DMS153 treated with DMSO at 0.1 percent for 48 hours (cell line): ENCODE measurements at regions not wholly inside any gene's neighbourhood (a gene's known extent, or its start where the extent isn't known, plus 50 kb on each side); places are given as distances from the start of the nearest gene placed in this dataset.
A peak's percentile ranks its signal among the peaks of the same experiment; 100 is the strongest.

ENCODE experiments used
- DNase-seq: peaks from one replicate; lab custom pipeline; 2025; ENCODE audit not compliant: unreplicated experiment; lab: John Stamatoyannopoulos, UW

- no peak for DNase-seq
These were observed 213.4 kb upstream of the STK17B start for GRCh38 chr2:196384729-196385128.

DNA sequence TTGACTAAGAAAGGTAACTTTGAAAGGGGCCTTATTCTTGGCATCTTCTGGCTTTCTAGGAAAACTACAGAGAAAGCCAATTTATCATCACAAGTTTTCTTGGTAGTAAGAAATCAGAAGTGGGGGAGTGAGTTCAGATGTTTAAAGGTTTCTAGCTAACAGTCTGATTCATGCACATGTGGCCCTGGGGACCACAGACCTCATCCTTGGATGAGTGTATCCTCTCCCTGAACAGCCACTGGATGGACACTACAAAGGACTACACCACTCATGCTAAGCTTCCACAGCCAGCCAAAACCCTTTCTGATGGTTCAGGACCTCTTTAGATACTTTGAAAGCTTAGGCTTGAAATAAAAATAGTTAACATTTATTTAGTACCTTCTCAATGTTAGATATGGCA lies 218.3 kb upstream of the STK17B start:
- DNase-seq, result no peak

GRCh38 chr2:196390243-196391148 lies 219.1 kb upstream of the STK17B start:
- DNase-seq, result no peak

GRCh38 chr2:196391149-196391479 lies 219.7 kb upstream of the STK17B start:
- no peak for DNase-seq

- no peak for DNase-seq
These were observed 227.7 kb upstream of the STK17B start for GRCh38 chr2:196399096-196399495.

GRCh38 chr2:196399722-196400691 lies 228.6 kb upstream of the STK17B start:
- no peak for DNase-seq

- DNase-seq, result no peak
These were observed 232.1 kb upstream of the STK17B start for GRCh38 chr2:196403471-196403870.

- DNase-seq, result no peak
These were observed 232.9 kb upstream of the STK17B start for GRCh38 chr2:196404276-196404675.

DNA sequence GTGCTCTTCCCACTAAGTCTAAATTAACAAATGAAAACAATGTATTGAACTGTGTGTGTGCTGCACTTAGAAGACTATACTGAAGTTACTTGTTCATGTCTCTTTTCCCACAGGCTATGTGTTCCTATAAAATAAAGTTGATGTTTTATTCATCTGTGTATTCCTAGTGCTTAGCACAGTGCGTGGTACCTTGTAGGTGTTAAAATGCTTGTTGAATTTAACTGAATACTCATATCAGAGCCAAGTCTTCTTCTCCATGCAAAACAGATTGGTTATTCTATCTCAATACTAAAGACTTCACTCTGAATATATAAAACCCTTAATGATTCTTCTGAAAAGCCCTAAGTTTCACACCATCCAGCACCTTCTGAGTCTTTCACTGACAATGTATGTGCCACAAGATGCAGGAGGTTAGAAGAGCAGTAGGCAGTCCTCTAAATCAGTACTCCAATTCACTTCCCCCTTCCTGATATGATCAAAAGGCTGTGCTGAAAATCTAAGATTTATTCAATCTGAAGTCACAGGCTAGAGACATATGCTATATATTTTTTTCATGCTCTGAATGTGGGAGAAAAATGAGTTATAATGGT lies 231.7 kb upstream of the CCDC150 start:
- no peak for DNase-seq

- DNase-seq, result no peak
These were observed 230.1 kb upstream of the CCDC150 start for GRCh38 chr2:196409376-196409775.

GRCh38 chr2:196410008-196410407 lies 229.5 kb upstream of the CCDC150 start:
- no peak for DNase-seq

DNA sequence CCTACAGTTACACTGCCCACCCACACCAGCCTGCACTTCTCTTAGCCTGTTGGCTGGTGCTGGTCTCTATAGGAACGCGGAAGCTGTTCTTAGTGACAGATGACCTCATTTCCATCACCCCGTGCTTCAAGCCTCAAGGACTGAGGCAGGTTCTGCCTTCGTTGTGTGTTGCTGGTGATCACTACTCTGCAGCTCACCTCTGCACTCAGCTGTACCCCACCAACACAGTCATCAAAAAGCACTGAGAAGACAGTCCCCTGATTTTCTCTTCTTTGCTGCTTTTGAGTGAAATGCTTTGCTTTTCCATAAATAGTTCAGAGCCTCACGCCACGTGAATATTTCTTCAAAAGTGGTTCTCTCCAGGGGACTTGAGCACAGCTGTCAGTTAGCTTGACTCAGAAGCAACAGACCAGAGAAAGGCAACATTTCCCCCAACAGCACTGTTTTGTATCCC lies 225.7 kb upstream of the CCDC150 start:
- no peak for DNase-seq

DNA sequence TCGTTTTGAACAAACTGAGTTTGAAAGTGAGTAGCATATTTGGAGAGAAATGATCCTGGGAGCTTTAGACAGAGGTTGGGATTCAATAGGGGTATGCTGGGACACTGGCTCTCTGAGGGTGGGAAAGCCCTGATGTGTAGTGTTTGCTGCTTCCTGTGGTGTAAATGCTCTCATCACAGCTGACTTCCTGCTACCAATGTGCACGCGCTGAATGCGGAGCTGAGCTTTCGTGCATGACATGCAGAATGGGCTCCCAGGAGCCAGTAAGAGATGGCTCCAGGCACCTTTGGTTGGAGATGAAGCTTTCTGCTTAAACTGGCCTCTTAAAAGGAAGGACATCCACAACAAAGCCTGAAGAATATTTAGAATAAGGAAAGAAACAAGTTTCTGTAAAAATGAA lies 224.1 kb upstream of the CCDC150 start:
- DNase-seq, result no peak

GRCh38 chr2:196420143-196420542 lies 219.4 kb upstream of the CCDC150 start:
- DNase-seq, result no peak

- DNase-seq, result no peak
These were observed 217.6 kb upstream of the CCDC150 start for GRCh38 chr2:196421880-196422279.

DNA sequence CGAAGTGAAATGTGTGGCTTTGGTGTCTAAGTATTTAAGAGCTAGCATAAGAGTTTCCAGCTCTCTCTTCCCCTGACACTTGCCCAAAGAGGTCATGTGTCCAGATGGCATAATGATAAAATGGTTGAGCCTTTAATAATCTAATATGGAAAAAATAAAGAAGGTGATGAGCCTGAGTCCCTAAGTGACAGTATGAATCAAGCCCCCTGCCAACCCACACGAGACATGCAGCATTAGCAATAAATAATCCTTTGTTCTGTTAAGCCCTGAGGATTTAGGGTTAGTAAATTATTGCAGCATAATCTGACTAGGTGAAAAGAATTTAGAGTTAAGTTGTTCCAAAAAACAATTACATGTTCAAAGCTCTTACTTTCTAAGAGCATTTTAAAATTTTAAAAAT lies 217.2 kb upstream of the CCDC150 start:
- no peak for DNase-seq

DNA sequence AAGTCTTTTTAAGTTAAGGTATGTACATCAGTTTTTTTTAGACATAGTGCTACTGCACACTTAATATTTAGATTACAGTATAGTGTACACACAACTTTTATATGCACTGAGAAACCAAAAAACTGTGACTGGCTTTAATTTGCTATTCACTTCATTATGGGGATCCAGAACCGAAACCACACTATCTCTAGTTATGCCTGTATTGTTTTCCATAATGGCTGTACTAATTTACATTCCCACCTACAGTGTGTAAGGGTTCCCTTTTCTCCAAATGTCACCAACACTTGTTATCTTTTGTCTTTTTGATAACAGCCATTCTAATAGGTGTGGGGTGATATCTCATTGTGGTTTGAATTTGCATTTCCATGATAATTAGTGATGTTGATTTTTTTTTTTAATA lies 213.4 kb upstream of the CCDC150 start:
- DNase-seq, result no peak

DNA sequence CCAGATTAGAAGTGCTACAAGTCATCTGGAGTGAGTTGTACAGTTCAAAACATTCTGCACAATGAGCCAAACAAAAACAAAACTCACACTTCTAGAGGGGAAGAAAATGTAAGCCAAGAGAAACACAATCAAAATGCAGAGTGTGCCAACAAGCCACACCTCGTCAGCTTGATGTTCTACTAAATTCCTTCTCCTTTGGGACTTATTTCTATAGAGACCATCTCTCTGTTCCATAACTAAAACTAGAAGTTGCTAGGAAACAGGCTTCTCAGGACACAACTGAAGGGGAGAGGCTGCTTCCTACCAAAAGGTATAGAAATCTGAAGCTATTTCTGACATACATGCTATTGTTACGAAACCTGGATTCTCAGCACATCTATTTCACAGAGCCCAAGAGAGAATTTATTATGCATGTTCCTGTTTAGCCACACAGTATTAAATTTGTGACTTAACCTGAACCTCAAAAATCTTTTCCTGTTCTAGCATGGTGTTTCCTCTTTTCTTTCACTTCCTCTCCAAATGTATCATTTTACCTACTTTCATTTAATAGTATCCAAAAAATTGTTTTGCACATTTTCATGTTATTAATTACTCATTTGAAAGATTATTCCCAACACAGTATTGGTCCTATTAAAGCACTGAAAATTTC lies 211.4 kb upstream of the CCDC150 start:
- peak; percentile 3 for DNase-seq

GRCh38 chr2:196431076-196431475 lies 208.4 kb upstream of the CCDC150 start:
- no peak for DNase-seq

- DNase-seq, result no peak
These were observed 207.6 kb upstream of the CCDC150 start for GRCh38 chr2:196431957-196432356.

- DNase-seq, result no peak
These were observed 206.4 kb upstream of the CCDC150 start for GRCh38 chr2:196433116-196433515.
